ENCODE measurements at regions not wholly inside any gene's neighbourhood (a gene's known extent, or its start where the extent isn't known, plus 50 kb on each side); places are given as distances from the start of the nearest gene placed in this dataset.

DNA sequence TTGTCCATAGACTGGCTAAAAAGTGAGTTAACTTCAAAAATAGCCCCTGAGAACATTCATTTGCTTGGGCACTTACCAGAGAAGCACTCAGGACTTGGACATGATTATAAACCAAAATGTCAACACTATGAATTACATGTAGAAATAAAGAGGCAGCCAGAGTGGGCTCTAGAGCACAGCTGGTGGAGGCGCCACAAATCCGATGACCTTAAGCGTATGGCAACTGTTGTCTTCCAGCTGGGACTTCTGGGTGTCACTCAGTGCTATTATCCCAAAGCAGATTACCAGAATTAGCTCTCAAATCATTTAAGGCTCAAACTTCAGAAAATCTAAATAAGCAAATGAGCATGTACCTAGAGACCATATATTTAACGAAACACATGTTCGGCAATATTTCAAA is 1255.5 kb upstream of the SLC10A2 start:
- no peak for DNase-seq

- no peak for DNase-seq
Observed at GRCh38 chr13:104320446-104320845, 1254.2 kb upstream of the SLC10A2 start.

GRCh38 chr13:104318121-104318520 is 1251.9 kb upstream of the SLC10A2 start:
- no peak for DNase-seq

GRCh38 chr13:104315606-104316005 is 1249.4 kb upstream of the SLC10A2 start:
- DNase-seq: peak in 1 of 2 experiments; percentile 20

- DNase-seq: no peak
Observed at GRCh38 chr13:104314926-104315535, 1248.8 kb upstream of the SLC10A2 start.

DNA sequence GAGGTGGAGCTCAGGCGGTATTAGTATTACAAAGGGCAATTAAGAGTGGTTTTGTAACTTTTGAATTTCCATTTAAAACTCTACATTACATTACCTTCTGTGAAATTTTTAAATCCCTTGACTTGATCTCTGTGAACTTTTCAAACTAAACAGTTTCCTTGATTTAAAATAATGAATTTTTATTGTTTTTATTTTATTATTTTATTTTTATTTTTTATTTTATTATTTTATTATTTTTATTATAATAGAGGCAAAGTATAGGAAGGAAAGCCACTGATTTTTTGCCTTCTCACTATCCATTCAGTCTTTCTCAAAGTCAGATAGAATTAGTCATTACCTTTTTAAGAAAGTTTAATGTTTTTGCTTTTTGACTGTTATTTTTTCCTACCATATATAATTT is 1248.1 kb upstream of the SLC10A2 start:
- no peak for DNase-seq

GRCh38 chr13:104310861-104311260 is 1244.6 kb upstream of the SLC10A2 start:
- no peak for DNase-seq

- no peak for DNase-seq
Observed at GRCh38 chr13:104309431-104309830, 1243.2 kb upstream of the SLC10A2 start.

DNA sequence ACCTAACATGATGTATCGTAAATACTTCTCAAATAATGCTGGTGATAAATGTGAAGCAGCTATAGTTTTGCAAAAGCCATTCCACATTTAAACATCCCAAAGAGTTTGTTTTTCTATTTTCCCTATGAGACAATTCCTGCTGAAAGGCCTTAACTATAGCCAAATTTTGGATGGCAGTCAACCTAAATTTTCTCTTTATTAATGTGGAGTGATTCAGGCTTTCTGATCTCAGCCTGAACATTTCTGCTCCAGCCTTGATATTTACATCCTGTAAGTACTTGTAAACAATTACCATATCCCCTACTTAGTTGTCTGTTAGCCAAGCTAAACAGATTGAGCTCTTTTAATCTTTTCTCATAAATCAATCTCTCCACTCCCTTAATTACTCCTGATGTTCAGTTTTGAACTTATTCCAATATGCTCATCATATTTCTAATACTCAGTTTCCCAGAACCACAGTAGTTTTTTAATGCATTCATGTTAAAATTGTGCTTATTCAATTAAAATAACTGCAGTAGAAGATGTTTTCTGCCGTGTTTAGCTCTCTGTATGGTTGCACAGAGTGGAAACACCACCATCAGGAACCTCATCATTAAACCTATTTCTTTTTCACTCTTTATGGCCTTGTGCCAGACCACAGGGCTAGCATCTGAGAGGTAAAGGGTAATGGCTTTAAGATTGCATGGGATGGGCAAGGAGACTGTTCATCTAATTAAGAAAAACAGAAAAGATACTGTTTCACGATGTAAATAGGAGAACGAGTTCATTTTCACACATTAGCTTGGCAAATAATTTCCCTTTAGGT is 1235.2 kb upstream of the SLC10A2 start:
- no peak for DNase-seq

GRCh38 chr13:104297075-104297474 is 1230.9 kb upstream of the SLC10A2 start:
- DNase-seq: no peak

DNA sequence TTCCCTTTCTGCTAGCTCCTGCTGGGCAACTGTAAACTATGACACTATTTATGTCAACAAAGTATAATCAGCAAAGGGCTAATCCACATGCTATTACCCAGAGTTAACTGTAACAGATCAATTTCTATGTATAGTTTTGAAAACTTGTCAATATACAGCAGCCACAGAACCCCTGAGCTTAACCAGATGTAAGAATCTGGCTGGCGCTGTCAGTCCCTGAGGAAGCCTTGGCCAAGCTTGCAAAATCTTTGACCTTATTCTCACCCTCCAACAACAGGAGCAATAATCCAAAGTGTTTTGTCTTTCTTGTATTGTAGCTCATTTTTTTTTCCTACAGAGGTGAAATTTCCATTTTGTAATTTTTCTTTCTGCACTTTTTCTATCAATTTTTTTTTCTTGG is 1230.1 kb upstream of the SLC10A2 start:
- DNase-seq: no peak

DNA sequence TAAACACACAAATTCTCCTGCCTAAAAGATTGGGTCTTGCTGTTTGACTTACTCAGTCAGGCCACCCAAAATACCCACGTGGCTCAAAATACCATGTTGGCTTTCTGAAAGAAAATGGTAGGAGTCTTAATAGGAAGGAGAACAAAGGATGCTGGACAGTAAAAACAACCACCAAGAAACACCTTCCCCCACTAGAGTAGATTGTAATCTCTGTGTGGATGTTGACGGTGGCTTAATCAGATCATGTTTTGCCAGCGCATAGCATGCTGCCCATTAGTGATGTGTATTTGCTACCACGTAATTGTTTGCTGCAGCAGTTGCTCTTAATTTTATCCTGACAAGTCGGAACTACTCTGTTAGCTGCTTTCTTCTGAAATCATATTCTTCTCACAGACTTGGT is 1229.3 kb upstream of the SLC10A2 start:
- no peak for DNase-seq

- no peak for DNase-seq
Observed at GRCh38 chr13:104289400-104289799, 1223.2 kb upstream of the SLC10A2 start.

- DNase-seq: no peak
Observed at GRCh38 chr13:104288496-104288895, 1222.3 kb upstream of the SLC10A2 start.

DNA sequence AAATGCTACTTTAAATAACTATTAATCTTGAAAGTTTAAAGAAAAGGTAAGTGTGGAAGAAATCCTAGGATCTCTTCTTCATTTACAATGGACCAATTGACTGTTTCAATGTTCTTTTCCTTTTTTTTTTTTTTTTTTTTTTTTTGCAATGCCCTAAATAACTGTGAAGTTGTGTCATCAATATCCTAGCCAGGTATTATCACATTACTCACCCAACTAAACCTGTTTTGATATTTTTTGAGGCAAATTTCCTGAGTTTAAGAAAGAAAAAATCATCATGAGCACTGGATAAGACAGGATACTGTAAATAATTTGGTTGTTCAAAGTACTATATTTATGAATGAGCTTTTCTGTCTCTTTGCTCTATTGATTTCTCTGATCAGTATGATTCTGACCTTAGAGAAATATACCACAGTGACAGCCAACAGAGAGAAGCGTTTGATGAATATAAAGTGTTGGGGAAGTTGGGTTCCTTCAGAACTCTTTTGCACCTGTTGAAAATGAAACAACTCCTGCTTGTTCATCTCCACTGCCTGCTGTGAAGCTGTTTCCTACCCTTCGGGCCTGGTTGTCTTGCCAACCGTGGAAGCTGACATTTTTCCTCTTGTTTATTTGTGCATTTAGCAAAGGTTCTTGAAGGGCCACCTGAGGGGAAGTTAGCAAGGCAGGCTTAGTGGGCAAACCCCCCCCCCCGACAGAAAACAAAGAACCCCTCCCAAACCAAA is 1220.5 kb upstream of the SLC10A2 start:
- no peak for DNase-seq

DNA sequence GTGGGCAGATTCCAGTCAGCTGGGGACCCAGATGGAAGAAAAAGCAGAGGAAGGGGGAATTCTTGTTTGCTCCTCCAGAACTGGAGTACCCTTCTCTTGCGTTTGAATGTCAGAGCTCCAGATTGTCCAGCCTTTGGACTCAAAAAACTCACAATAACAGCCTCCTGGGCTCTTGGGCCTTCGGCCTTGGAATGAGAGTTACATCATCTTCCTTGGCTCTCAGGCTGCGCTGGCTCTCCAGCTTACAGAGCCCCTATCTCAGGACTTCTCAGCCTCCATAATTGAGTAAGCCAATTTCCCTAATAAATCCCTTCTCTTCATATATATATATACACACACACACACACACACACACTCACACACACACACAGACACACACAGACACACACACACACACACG is 1215.7 kb upstream of the SLC10A2 start:
- no peak for DNase-seq

DNA sequence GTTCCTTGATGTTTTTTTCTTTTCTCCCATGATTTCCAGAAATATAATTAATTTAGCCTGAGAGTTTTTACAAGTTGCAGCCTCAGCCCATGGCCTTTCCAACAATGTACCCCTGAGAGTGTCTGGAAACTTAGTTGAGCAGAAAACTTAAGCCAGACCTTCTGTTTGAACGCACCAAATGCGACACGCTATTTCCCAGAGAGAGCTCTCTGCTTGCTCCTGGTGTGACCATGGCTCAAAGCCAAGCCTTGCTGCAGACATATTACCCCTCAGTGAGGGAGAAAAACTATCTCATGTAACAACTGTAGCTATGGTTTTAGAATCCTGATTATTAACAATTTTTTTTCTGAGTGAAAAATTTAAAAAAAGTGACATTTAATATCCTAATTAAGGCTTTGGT is 1204.5 kb upstream of the SLC10A2 start:
- DNase-seq: no peak

DNA sequence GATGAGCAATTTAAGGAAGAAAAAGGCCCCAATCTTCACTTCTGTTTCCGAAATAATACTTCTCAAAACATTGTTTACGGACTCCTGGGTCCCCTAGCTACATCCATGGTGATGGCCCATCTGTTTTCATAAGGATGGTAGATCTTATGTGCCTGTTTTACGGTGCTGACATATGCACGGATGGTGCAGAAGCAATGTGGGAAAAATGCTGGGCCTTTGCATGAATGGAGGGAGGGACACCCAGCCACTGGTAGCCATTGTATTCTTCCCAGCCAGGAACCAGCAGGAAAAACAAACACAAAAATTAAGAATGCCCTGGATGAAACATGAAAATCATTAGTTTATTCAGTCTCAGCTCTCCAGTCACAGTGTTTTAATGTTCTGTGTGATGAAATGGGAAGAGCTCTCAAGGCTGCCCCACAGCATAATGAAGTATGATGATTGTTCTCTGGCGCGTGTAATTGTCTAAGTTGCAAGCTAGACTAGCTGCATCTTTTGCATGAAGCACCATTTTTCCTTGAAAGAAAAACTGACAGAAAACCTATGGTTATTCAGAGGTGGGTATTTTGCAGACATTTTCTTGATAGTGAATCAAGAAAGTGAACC is 1201.1 kb upstream of the SLC10A2 start:
- no peak for DNase-seq

- DNase-seq: no peak
Observed at GRCh38 chr13:104256701-104257100, 1190.5 kb upstream of the SLC10A2 start.

DNA sequence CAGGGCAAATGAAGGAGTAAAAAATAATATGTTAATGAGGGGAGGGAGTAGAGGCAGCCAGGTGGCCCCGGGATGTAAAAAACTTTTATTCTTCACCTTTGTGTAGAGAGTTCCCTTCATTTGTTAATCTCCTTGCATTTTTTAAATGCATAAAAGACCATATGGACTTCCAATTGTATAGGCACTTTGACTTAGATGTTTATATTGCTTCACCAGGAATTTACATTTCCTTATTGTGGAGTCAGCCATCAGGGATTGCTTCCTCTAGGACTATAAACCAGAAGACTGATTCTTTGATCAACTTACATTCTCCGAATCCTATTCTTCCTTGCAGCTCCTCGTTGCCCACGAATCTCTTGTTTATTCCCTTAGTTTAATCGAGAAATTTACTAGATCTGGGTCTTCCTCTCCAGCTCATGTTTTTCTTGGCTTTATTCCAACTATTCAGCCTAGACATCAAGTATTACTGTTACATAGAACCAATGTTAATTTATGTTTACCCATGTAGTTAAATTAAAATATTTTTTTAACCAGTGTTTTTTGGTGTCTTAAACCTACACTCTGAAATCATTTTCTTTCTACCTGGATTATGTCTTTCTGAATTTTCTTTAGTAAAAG is 1187.0 kb upstream of the SLC10A2 start:
- no peak for DNase-seq

- no peak for DNase-seq
Observed at GRCh38 chr13:104251931-104252330, 1185.7 kb upstream of the SLC10A2 start.

- DNase-seq: no peak
Observed at GRCh38 chr13:104246955-104247354, 1180.7 kb upstream of the SLC10A2 start.

DNA sequence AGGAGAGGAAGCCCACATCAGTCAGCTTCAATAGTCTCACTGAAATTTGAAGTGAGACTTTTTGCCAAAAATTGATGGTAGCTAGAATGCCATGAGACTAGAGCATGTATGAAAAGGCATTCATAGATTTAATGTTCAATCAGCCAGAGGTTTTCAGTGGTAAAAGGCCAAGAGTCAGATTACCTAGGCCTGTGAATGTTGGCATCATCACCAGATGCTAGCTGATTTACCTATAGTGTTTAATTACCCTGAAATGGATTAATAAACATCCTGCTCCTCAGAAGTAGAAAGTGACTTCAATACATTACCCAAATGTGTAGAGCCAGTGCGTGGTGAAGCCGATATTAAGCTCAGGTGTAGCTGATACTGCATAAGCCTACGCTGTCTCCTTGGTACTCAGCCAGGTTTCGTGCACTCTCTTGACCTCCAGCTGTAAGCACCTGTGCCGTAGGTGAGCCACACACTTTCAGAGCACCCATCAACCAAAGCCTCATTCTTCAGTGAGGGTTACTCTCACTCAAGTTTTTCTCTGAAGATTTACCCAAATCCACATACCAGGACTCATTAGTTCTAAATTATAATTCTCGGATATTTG is 1140.3 kb upstream of the SLC10A2 start:
- DNase-seq: no peak
